ENCODE measurements at regions not wholly inside any gene's neighbourhood (a gene's known extent, or its start where the extent isn't known, plus 50 kb on each side); places are given as distances from the start of the nearest gene placed in this dataset.

DNA sequence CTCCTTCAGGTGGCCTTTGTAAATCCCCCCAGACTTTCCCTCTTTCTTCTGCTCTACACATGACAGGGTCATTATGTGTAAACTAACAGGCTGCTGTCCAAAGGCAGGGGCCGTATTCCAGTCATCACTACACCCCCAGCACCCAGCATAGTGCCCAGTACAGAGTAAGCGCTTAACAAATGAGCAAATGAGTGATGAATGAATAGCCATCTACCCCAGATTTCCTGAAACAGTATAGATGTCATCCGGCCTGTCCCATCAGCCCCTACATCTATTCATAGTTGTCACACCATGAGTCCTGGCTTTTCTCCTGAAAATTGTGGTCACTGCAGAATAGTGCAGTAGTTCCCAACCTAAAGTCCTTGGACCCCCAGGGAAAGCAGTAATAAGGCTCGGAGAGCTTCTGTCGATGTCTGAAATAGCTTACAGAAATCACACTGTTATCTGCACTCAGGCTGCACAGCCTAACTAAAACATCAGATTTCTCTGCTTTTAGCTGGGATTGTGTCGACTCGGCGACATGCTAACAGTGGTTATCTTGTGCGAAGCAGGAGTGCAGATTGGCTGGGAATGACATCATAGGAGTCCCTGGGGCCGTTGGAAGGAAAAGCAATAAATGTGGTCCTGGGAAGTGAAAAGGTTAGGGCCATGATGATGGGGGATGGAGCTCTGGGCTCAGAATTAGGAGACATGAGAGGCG, 143.8 kb upstream of the NECTIN1 start:
- TF ChIP-seq POLR2AphosphoS5 (IDR thresholded peaks at IDR 0.05; ENCODE audit: borderline replicate concordance, low read depth, low read length) (no peak), FOXP2 (optimal IDR thresholded peaks at IDR 0.05; ENCODE audit: control extremely low read depth, extremely low read length, insufficient read depth) (no peak)

Measured in SK-N-MC (cell line).